A549 (cell line): ENCODE measurements at regions not wholly inside any gene's neighbourhood (a gene's known extent, or its start where the extent isn't known, plus 50 kb on each side); places are given as distances from the start of the nearest gene placed in this dataset.

Experiments used
- ATAC-seq, 2 experiments: fragments of 200-7000 bp in 1 of 2; fragments of >200 bp in 1 of 2; cut with Nextera tagmentation in 1 of 2; cut with Tn5 transposase in 1 of 2; 3 replicates each; pipeline versions ENCODE4 v1.8.0 to v1.9.1; 2018 to 2020; ENCODE audit warnings: mild to moderate bottlenecking in 1 of 2, moderate library complexity in 1 of 2
- CTCF ChIA-PET: fragments of 300-600 bp; sonication (Branson Sonifier 250); formaldehyde crosslinking; extraction: SDS; loops from one replicate; lab custom pipeline; 2021; ENCODE audit warnings: antibody characterized with exemption, inconsistent platforms; lab: Yijun Ruan, JAX
- POLR2A ChIA-PET: fragments of 350-600 bp; formaldehyde crosslinking; extraction: SDS; loops from one replicate; lab custom pipeline; 2021; ENCODE audit warnings: antibody characterized with exemption, inconsistent platforms; lab: Yijun Ruan, JAX
- DNase-seq, 2 experiments: peaks; one replicate each; pipeline versions ENCODE4 v3.0.0 to v3.0.0-alpha.2; 2011 to 2016; ENCODE audit warnings: low read depth in 1 of 2, low spot score in 1 of 2
- FAIRE-seq: peaks from 2 replicates; lab custom pipeline; 2011; peaks lifted over from hg19 to GRCh38; lab: Jason Lieb, UNC
- H3K27ac ChIP-seq, 2 experiments: fragments of >200 bp; sonication (Bioruptor Twin); formaldehyde crosslinking; 3 replicates each; pipeline ENCODE4 v1.5.1; 2016 to 2017
- H3K4me1 ChIP-seq: fragments of >200 bp; sonication (Bioruptor Twin); formaldehyde crosslinking; 3 replicates; pipeline ENCODE4 v1.6.1; 2016
- H3K4me2 ChIP-seq: fragments of >200 bp; sonication (Bioruptor Twin); formaldehyde crosslinking; 3 replicates; pipeline ENCODE4 v1.6.1; 2016
- H3K4me3 ChIP-seq: fragments of >200 bp; sonication (Bioruptor Twin); formaldehyde crosslinking; 3 replicates; pipeline ENCODE4 v1.5.1; 2016
- H3K9me3 ChIP-seq: fragments of >200 bp; sonication (Bioruptor Twin); formaldehyde crosslinking; 3 replicates; pipeline ENCODE4 v1.6.1; 2016
- CBX8 ChIP-seq: fragments of 200-600 bp; sonication (generic); IDR thresholded peaks from 2 replicates; pipeline ENCODE4 v1.6.1; 2016
- CEBPB ChIP-seq, 2 experiments: fragments of >200 bp in 1 of 2; sonication (Bioruptor Twin) in 1 of 2; formaldehyde crosslinking in 1 of 2; IDR thresholded peaks; 2 replicates each; pipeline ENCODE4 v1.6.1; 2012 to 2016
- CHD4 ChIP-seq: fragments of 200-600 bp; sonication (generic); IDR thresholded peaks from 2 replicates; pipeline ENCODE4 v1.6.1; 2016; ENCODE audit warnings: antibody characterized with exemption, mild to moderate bottlenecking, borderline replicate concordance
- FOSB ChIP-seq: fragments of 250-450 bp; sonication (Bioruptor Pico); IDR thresholded peaks from 2 replicates; pipeline ENCODE4 v1.5.0; 2020; ENCODE audit warnings: mild to moderate bottlenecking, moderate library complexity
- FOSL2 ChIP-seq, 2 experiments: fragments of 450-650 bp in 1 of 2; fragments of >200 bp in 1 of 2; sonication (Bioruptor Twin) in 1 of 2; formaldehyde crosslinking; IDR thresholded peaks; 2 replicates each; pipeline versions ENCODE4 v1.5.0 to v1.6.1; 2016 to 2020; ENCODE audit warnings: mild to moderate bottlenecking in 1 of 2, moderate library complexity in 1 of 2
- FOXS1 ChIP-seq: fragments of 250-450 bp; sonication (Bioruptor Pico); IDR thresholded peaks from 2 replicates; pipeline ENCODE4 v1.5.0; 2020; ENCODE audit warnings: mild to moderate bottlenecking, moderate library complexity
- GATA3 ChIP-seq: IDR thresholded peaks from 2 replicates; pipeline ENCODE4 v1.6.1; 2012; ENCODE audit warnings: borderline replicate concordance
- HEYL ChIP-seq: fragments of 250-450 bp; sonication (Bioruptor Pico); IDR thresholded peaks from 2 replicates; pipeline ENCODE4 v1.8.0; 2021; ENCODE audit warnings: mild to moderate bottlenecking, moderate library complexity
- KDM1A ChIP-seq: fragments of 200-600 bp; sonication (generic); IDR thresholded peaks from 2 replicates; pipeline ENCODE4 v1.6.1; 2016; ENCODE audit warnings: low read depth, mild to moderate bottlenecking
- MAFK ChIP-seq: fragments of 450-650 bp; IDR thresholded peaks from 2 replicates; pipeline ENCODE4 v1.6.1; 2014; ENCODE audit not compliant: partially characterized antibody
- MAZ ChIP-seq: fragments of 150-350 bp; IDR thresholded peaks from 2 replicates; pipeline ENCODE4 v1.6.1; 2014; ENCODE audit warnings: antibody characterized with exemption, low read depth, low read length, borderline replicate concordance
- MYC ChIP-seq: IDR thresholded peaks from 2 replicates; pipeline ENCODE4 v1.6.1; 2012; ENCODE audit warnings: mild to moderate bottlenecking, inconsistent platforms, low read length, improper control_type of control experiment, borderline replicate concordance
- NFE2L2 ChIP-seq: fragments of 150-350 bp; conservative IDR thresholded peaks from 2 replicates; pipeline ENCODE4 v1.6.1; 2014; ENCODE audit warnings: low read length
- NR3C1 ChIP-seq: fragments of >200 bp; sonication (Bioruptor Twin); formaldehyde crosslinking; IDR thresholded peaks from 3 replicates; pipeline ENCODE4 v1.6.1; 2017
- RAD21 ChIP-seq, 2 experiments: fragments of >200 bp in 1 of 2; sonication (Bioruptor Twin) in 1 of 2; formaldehyde crosslinking in 1 of 2; IDR thresholded peaks in 1 of 2; conservative IDR thresholded peaks in 1 of 2; 2 replicates in 1 of 2; 3 replicates in 1 of 2; pipeline ENCODE4 v1.6.1; 2012 to 2018; ENCODE audit warnings: inconsistent platforms in 1 of 2
- RFX5 ChIP-seq: fragments of 450-650 bp; IDR thresholded peaks from 2 replicates; pipeline ENCODE4 v1.7.1; 2014; ENCODE audit warnings: antibody characterized with exemption, mild to moderate bottlenecking, moderate library complexity
- TFCP2L1 ChIP-seq: fragments of 250-450 bp; sonication (Bioruptor Pico); IDR thresholded peaks from 2 replicates; pipeline ENCODE4 v1.5.0; 2021; ENCODE audit warnings: mild to moderate bottlenecking
- ZC3H11A ChIP-seq: fragments of 450-650 bp; IDR thresholded peaks from 2 replicates; pipeline ENCODE4 v1.6.1; 2014; ENCODE audit warnings: antibody characterized with exemption, mild to moderate bottlenecking
- ZNF302 ChIP-seq: fragments of 250-450 bp; sonication (Bioruptor Pico); IDR thresholded peaks from 2 replicates; pipeline ENCODE4 v1.9.0; 2021; ENCODE audit warnings: inconsistent platforms, mild to moderate bottlenecking, moderate library complexity
- ZSCAN20 ChIP-seq: fragments of 250-450 bp; sonication (Bioruptor Pico); IDR thresholded peaks from 2 replicates; pipeline ENCODE4 v1.8.0; 2022; ENCODE audit warnings: mild to moderate bottlenecking, moderate library complexity
- WGBS: methylation state at CpG from one replicate; pipeline ENCODE4 v1.1.6; 2017; ENCODE audit errors: missing lambda C conversion rate; 5-methylcytosine and 5-hydroxymethylcytosine counted together
- TF ChIP-seq, protein P1 (sequence below): fragments of 450-650 bp; IDR thresholded peaks from 2 replicates; pipeline ENCODE4 v1.6.1; 2014; ENCODE audit warnings: antibody characterized with exemption
- TF ChIP-seq, protein P2 (sequence below): fragments of 250-450 bp; sonication (Bioruptor Pico); IDR thresholded peaks from 2 replicates; pipeline ENCODE4 v1.5.0; 2021; ENCODE audit warnings: mild to moderate bottlenecking, moderate library complexity, borderline replicate concordance

DNA sequence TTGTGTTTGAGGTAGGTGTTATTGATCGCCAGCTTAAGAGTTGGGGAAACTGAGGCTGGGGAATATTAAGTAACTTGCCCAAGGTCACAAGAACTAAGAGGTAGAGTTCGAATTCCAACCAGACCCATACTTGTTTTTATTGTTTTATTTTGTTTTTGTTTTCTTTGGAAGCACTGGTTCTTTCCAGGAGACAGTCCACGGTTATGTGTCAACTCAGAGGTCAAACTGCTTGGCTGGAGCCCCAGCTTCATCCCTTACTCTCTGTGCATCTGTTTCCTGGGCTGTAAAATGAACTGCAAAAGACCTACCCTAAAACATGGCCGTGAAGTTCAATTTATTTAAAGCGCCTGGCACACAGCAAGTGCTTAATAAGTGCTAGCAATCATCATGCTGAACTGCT, 74.4 kb upstream of the MAP1LC3B2 start:
- 54% methylated on average over 5 of the region's 5 CpGs for WGBS
- H3K4me1 ChIP-seq = no peaks in the 10 kb centered on the region
- TF ChIP-seq, protein P1, sequence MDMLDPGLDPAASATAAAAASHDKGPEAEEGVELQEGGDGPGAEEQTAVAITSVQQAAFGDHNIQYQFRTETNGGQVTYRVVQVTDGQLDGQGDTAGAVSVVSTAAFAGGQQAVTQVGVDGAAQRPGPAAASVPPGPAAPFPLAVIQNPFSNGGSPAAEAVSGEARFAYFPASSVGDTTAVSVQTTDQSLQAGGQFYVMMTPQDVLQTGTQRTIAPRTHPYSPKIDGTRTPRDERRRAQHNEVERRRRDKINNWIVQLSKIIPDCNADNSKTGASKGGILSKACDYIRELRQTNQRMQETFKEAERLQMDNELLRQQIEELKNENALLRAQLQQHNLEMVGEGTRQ = no peak
- no peak for TF ChIP-seq FOSL2 (IDR thresholded peaks at IDR 0.05)
- TF ChIP-seq FOSL2 (CRISPR knock-in tag; IDR thresholded peaks at IDR 0.05) = no peak
- TF ChIP-seq MAFK = no peak
- TF ChIP-seq FOSB (CRISPR knock-in tag) = no peak
- TF ChIP-seq GATA3 = no peak
- no peak for TF ChIP-seq RAD21 (conservative IDR thresholded peaks at IDR 0.05 in 1 of 2, IDR thresholded peaks at IDR 0.05 in 1 of 2)
- TF ChIP-seq, protein P2, sequence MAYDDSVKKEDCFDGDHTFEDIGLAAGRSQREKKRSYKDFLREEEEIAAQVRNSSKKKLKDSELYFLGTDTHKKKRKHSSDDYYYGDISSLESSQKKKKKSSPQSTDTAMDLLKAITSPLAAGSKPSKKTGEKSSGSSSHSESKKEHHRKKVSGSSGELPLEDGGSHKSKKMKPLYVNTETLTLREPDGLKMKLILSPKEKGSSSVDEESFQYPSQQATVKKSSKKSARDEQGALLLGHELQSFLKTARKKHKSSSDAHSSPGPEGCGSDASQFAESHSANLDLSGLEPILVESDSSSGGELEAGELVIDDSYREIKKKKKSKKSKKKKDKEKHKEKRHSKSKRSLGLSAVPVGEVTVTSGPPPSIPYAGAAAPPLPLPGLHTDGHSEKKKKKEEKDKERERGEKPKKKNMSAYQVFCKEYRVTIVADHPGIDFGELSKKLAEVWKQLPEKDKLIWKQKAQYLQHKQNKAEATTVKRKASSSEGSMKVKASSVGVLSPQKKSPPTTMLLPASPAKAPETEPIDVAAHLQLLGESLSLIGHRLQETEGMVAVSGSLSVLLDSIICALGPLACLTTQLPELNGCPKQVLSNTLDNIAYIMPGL (CRISPR knock-in tag) = no peak
- TF ChIP-seq RFX5 = no peak
- TF ChIP-seq HEYL (CRISPR knock-in tag) = no peak
- no peak for TF ChIP-seq ZSCAN20 (CRISPR knock-in tag)
- no peak for TF ChIP-seq TFCP2L1 (CRISPR knock-in tag)
- no peak for TF ChIP-seq NFE2L2
- ATAC-seq (no peak), FAIRE-seq (no peak), DNase-seq (no peak)
- ChIA-PET CTCF (interaction anchor here (1.8 kb wide), 1 partner anchor 20 kb away, joined by 5 read pairs; no protein-coding TSS in a partner anchor), POLR2A (no interaction called here)
- peaks cover 5% of the 10 kb centered on the region; the same call in 1 of the 3 replicates for H3K9me3 ChIP-seq
- no peak overlapping the region for H3K4me2 ChIP-seq
- H3K4me3 ChIP-seq = no peak overlapping the region
- H3K27ac ChIP-seq = no peak overlapping the region

DNA sequence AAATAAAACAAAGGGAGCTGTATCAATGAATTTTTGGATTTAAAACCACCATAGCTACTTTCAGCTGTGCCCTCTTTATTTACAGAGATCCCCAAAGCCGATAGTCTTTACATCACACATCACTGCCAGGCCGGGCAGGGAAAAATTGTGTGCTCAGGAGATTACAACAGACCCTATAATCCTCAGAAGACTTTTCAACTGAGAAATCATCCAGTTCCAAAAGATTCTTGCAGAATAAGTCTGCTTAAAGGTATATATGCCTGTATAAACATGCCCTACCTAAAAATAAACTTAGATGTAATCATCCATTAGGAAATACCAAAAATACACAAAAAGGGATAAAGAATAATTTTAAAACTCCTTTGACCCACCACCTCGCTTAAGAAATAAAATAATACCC, 70.1 kb upstream of the MAP1LC3B2 start:
- no peak for TF ChIP-seq MAZ
- no peak for TF ChIP-seq CBX8
- no peak for TF ChIP-seq NR3C1
- no peak for TF ChIP-seq CHD4
- TF ChIP-seq FOXS1 = no peak
- TF ChIP-seq KDM1A = no peak
- no peak for TF ChIP-seq MYC
- TF ChIP-seq ZNF302 (CRISPR knock-in tag) = no peak
- TF ChIP-seq, all 56 proteins: peak for 0
- FAIRE-seq = no peak
- no peak for ATAC-seq
- POLR2A ChIA-PET = no interaction called here
- Histone ChIP-seq H3K4me1 (peaks cover 8% of the 10 kb centered on the region), H3K4me3 (no peak overlapping the region), H3K27ac (0 out of 6 replicates have a peak overlapping the region, but pooled peaks of 1 of the 2 experiments have one; percentile 9), H3K4me2 (no peak overlapping the region), H3K9me3 (peaks cover 5% of the 10 kb centered on the region; the same call in 1 of the 3 replicates)
- CTCF ChIA-PET = interaction anchor here (1.0 to 2.1 kb wide), 2 partner anchors 24 to 111 kb away, joined by 3 to 4 read pairs; no protein-coding TSS in a partner anchor
- DNase-seq = no peak
- WGBS = 77% methylated on average over 3 of the region's 3 CpGs

DNA sequence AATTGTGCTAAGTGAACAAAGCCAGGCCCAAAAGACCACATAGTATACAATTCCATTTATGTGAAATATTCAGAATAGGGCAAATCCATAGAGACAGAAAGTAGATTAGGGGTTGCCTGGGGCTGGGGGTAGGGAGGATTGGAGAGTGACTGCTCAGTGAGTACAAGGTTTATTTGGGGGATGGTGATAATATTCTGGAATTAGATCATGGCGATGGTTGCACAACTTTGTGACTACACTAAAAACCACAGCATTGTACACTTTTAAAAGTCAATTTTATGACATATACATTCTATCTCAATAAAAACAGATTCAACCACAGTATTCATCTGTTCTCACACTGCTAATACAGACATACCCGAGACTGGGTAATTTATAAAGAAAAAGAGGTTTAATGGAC, 68.7 kb upstream of the MAP1LC3B2 start:
- TF ChIP-seq CEBPB (IDR thresholded peaks at IDR 0.05) (peak in 1 of 2 experiments; percentile 33; a peak in 1 of 4 replicates), ZC3H11A (no peak)
- Histone ChIP-seq H3K9me3 (peaks cover 5% of the 10 kb centered on the region; the same call in 1 of the 3 replicates), H3K27ac (peak overlapping the region in 1 of 2 experiments; percentile 24; a peak in 1 of 6 replicates), H3K4me1 (peaks cover 15% of the 10 kb centered on the region), H3K4me2 (no peak overlapping the region), H3K4me3 (no peak overlapping the region)
- ATAC-seq = no peak
- ChIA-PET CTCF (interaction anchor here (0.6 kb wide), 1 partner anchor 121 kb away, joined by 3 read pairs; no protein-coding TSS in a partner anchor), POLR2A (no interaction called here)
- 91% methylated on average over 2 of the region's 2 CpGs for WGBS
- FAIRE-seq = no peak
- no peak for DNase-seq
